AG04450 (cell line): ENCODE measurements at regions not wholly inside any gene's neighbourhood (a gene's known extent, or its start where the extent isn't known, plus 50 kb on each side); places are given as distances from the start of the nearest gene placed in this dataset. TPM values are rescaled to one million over a fixed set of nuclear protein-coding genes. Genes with fewer than 3 reads are reported as not detected.

Experiments used
- CTCF ChIA-PET: fragments of 300-600, 350-600 bp; formaldehyde crosslinking; extraction: SDS; loops from one replicate; lab custom pipeline; 2022; ENCODE audit warnings: antibody characterized with exemption, inconsistent platforms; lab: Charles Lee
- POLR2A ChIA-PET: fragments of 350-600 bp; formaldehyde crosslinking; extraction: SDS; loops from one replicate; lab custom pipeline; 2021; ENCODE audit warnings: antibody characterized with exemption, inconsistent platforms; lab: Yijun Ruan, JAX
- DNase-seq: peaks from one replicate; pipeline ENCODE4 v3.0.0-alpha.2; 2011; ENCODE audit warnings: low read depth, low spot score
- H3K27ac ChIP-seq: one replicate; pipeline ENCODE4 v1.5.1; 2012; ENCODE audit warnings: low read depth, low read length, control low read depth
- H3K27me3 ChIP-seq: one replicate; pipeline ENCODE4 v1.6.0; 2012; ENCODE audit warnings: low read length; ENCODE audit not compliant: control insufficient read depth, insufficient read depth
- H3K4me3 ChIP-seq: 2 replicates; pipeline ENCODE4 v1.5.1; 2011; ENCODE audit warnings: mild to moderate bottlenecking, low read depth, low read length, control low read depth
- H3K9me3 ChIP-seq: 2 replicates; pipeline ENCODE4 v1.5.1; 2012; ENCODE audit warnings: low read length; ENCODE audit not compliant: control insufficient read depth, insufficient read depth
- CTCF ChIP-seq: IDR thresholded peaks from 2 replicates; pipeline ENCODE4 v1.5.1; 2011; ENCODE audit warnings: low read depth, low read length, control low read depth, inconsistent platforms
- small RNA-seq: library from RNA; depleted of rRNA; stranded (forward); fragments of <200 nt; gene quantifications from one replicate; pipeline ENCODE3, GENCODE V24; 2012; ENCODE audit warnings: low read depth; ENCODE audit not compliant: insufficient read length

GRCh38 chr14:106879241-106879640 lies 1352.9 kb downstream of the TMEM121 start:
- H3K9me3 ChIP-seq: peaks cover 2% of the 10 kb centered on the region
- POLR2A ChIA-PET: no interaction called here
- TF ChIP-seq CTCF: no peak
- H3K4me3 ChIP-seq: no peak overlapping the region
- CTCF ChIA-PET: no interaction called here
- H3K27me3 ChIP-seq: no peaks in the 10 kb centered on the region
- H3K27ac ChIP-seq: no peak overlapping the region
- no peak for DNase-seq

- CTCF ChIA-PET: no interaction called here
- Histone ChIP-seq H3K27me3 (no peaks in the 10 kb centered on the region), H3K4me3 (no peak overlapping the region), H3K27ac (no peak overlapping the region), H3K9me3 (peaks cover 2% of the 10 kb centered on the region)
- no peak for TF ChIP-seq CTCF
- DNase-seq: no peak
- POLR2A ChIA-PET: no interaction called here
Measured at GRCh38 chr14:106883218-106883692, 1356.9 kb downstream of the TMEM121 start.

Small RNAs in the stretch of these regions (small RNA-seq; reads per million reads assigned to genes)
- gene AC244452.1: not detected
- not detected for gene IGHD1-1
- not detected for gene IGHD1-14
- gene IGHD1-20: not detected
- gene IGHD1-26: not detected
- not detected for gene IGHD1-7
- gene IGHD2-15: not detected
- gene IGHD2-2: not detected
- not detected for gene IGHD2-21
- not detected for gene IGHD2-8
- not detected for gene IGHD3-10
- not detected for gene IGHD3-16
- gene IGHD3-22: not detected
- not detected for gene IGHD3-3
- not detected for gene IGHD3-9
- gene IGHD4-11: not detected
- gene IGHD4-17: not detected
- not detected for gene IGHD4-23
- not detected for gene IGHD4-4
- gene IGHD5-12: not detected
- gene IGHD5-18: not detected
- gene IGHD5-24: not detected
- not detected for gene IGHD5-5
- gene IGHD6-13: not detected
- gene IGHD6-19: not detected
- not detected for gene IGHD6-25
- gene IGHD6-6: not detected
- gene IGHD7-27: not detected
- gene IGHJ1: not detected
- gene IGHJ1P: not detected
- gene IGHJ2: not detected
- not detected for gene IGHJ2P
- not detected for gene IGHJ3
- not detected for gene IGHJ3P
- not detected for gene IGHJ4
- not detected for gene IGHJ5
- not detected for gene IGHJ6
- not detected for gene IGHV1-12
- gene IGHV1-14: not detected
- gene IGHV3-19: not detected
- not detected for gene IGHV3-57
- gene IGHV3-76: not detected
- gene IGHV5-78: not detected
- not detected for gene IGHV7-40
- gene IGHVII-1-1: not detected
- gene IGHVII-15-1: not detected
- not detected for gene IGHVII-22-1
- not detected for gene IGHVII-28-1
- gene IGHVII-33-1: not detected
- gene IGHVII-40-1: not detected
- gene IGHVII-44-2: not detected
- gene IGHVII-46-1: not detected
- gene IGHVII-49-1: not detected
- not detected for gene IGHVII-51-2
- gene IGHVII-53-1: not detected
- gene IGHVII-60-1: not detected
- not detected for gene IGHVII-62-1
- gene IGHVII-67-1: not detected
- not detected for gene IGHVII-74-1
- not detected for gene IGHVII-78-1
- gene IGHVIII-11-1: not detected
- gene IGHVIII-13-1: not detected
- not detected for gene IGHVIII-2-1
- not detected for gene IGHVIII-22-2
- not detected for gene IGHVIII-25-1
- gene IGHVIII-26-1: not detected
- not detected for gene IGHVIII-38-1
- gene IGHVIII-5-1: not detected
- not detected for gene IGHVIII-5-2
- not detected for gene IGHVIII-67-2
- not detected for gene IGHVIII-67-3
- not detected for gene IGHVIII-67-4
- not detected for gene IGHVIII-76-1
- not detected for gene IGHVIII-82
- not detected for gene MIR4507
- gene MIR4537: not detected
- not detected for gene MIR4538
- gene MIR4539: not detected
- not detected for gene MIR5195
- gene MIR8071-1: not detected
- gene MIR8071-2: not detected
- not detected for gene RNA5SP389
